ENCODE measurements at regions not wholly inside any gene's neighbourhood (a gene's known extent, or its start where the extent isn't known, plus 50 kb on each side); places are given as distances from the start of the nearest gene placed in this dataset.

- Histone ChIP-seq H3K36me3 (ENCODE audit: low read depth) (no peaks in the 10 kb centered on the region), H3K27ac (ENCODE audit: poor library complexity, severe bottlenecking) (no peak overlapping the region)
- peak; percentile 66; the same call in 2 of the 3 replicates for ATAC-seq (ENCODE audit: low read depth)
Measured at GRCh38 chr11:11701070-11701469, 79.3 kb upstream of the GALNT18 start.

GRCh38 chr11:11697796-11698195, 76.0 kb upstream of the GALNT18 start:
- H3K9me3 ChIP-seq (ENCODE audit: severe bottlenecking) = no peaks in the 10 kb centered on the region
- no peaks in the 10 kb centered on the region for H3K4me1 ChIP-seq (ENCODE audit: insufficient read depth, poor library complexity, severe bottlenecking)
- DNase-seq (ENCODE audit: low spot score) = no peak
- no peak overlapping the region for H3K4me3 ChIP-seq (ENCODE audit: severe bottlenecking)
- no peaks in the 10 kb centered on the region for H3K27me3 ChIP-seq (ENCODE audit: insufficient read depth, poor library complexity, severe bottlenecking)
- ATAC-seq (ENCODE audit: low read depth) = no peak
- TF ChIP-seq CTCF (IDR thresholded peaks at IDR 0.05; ENCODE audit: poor library complexity, severe bottlenecking) = no peak
- no peaks in the 10 kb centered on the region for H3K36me3 ChIP-seq (ENCODE audit: low read depth)
- no peak overlapping the region for H3K27ac ChIP-seq (ENCODE audit: poor library complexity, severe bottlenecking)

More at GRCh38 chr11:11701070-11701469, 79.3 kb upstream of the GALNT18 start:
- Histone ChIP-seq H3K9me3 (ENCODE audit: severe bottlenecking) (no peaks in the 10 kb centered on the region), H3K27me3 (ENCODE audit: insufficient read depth, poor library complexity, severe bottlenecking) (no peaks in the 10 kb centered on the region), H3K4me1 (ENCODE audit: insufficient read depth, poor library complexity, severe bottlenecking) (no peaks in the 10 kb centered on the region), H3K4me3 (ENCODE audit: severe bottlenecking) (no peak overlapping the region)
- no peak for DNase-seq (ENCODE audit: low spot score)
- peak; percentile 29 for TF ChIP-seq CTCF (IDR thresholded peaks at IDR 0.05; ENCODE audit: poor library complexity, severe bottlenecking)

- no peaks in the 10 kb centered on the region for H3K27me3 ChIP-seq (ENCODE audit: insufficient read depth, poor library complexity, severe bottlenecking)
- ATAC-seq (ENCODE audit: low read depth) (no peak), DNase-seq (ENCODE audit: low spot score) (no peak)
- no peak overlapping the region for H3K4me3 ChIP-seq (ENCODE audit: severe bottlenecking)
- no peak overlapping the region for H3K27ac ChIP-seq (ENCODE audit: poor library complexity, severe bottlenecking)
- TF ChIP-seq CTCF (IDR thresholded peaks at IDR 0.05; ENCODE audit: poor library complexity, severe bottlenecking) = no peak
- H3K9me3 ChIP-seq (ENCODE audit: severe bottlenecking) = no peaks in the 10 kb centered on the region
- no peaks in the 10 kb centered on the region for H3K36me3 ChIP-seq (ENCODE audit: low read depth)
- no peaks in the 10 kb centered on the region for H3K4me1 ChIP-seq (ENCODE audit: insufficient read depth, poor library complexity, severe bottlenecking)
Measured at GRCh38 chr11:11691296-11692151, 69.7 kb upstream of the GALNT18 start.

- Histone ChIP-seq H3K4me3 (ENCODE audit: severe bottlenecking) (no peak overlapping the region), H3K9me3 (ENCODE audit: severe bottlenecking) (no peaks in the 10 kb centered on the region), H3K4me1 (ENCODE audit: insufficient read depth, poor library complexity, severe bottlenecking) (no peaks in the 10 kb centered on the region), H3K27me3 (ENCODE audit: insufficient read depth, poor library complexity, severe bottlenecking) (peaks cover 10% of the 10 kb centered on the region), H3K36me3 (ENCODE audit: low read depth) (no peaks in the 10 kb centered on the region), H3K27ac (ENCODE audit: poor library complexity, severe bottlenecking) (no peak overlapping the region)
- no peak for TF ChIP-seq CTCF (IDR thresholded peaks at IDR 0.05; ENCODE audit: poor library complexity, severe bottlenecking)
- DNase-seq (ENCODE audit: low spot score) (no peak), ATAC-seq (ENCODE audit: low read depth) (no peak)
Measured at GRCh38 chr11:11681536-11681935, 59.7 kb upstream of the GALNT18 start.

Data from RWPE2 (cell line).